GM23338 (cell line): ENCODE measurements at regions not wholly inside any gene's neighbourhood (a gene's known extent, or its start where the extent isn't known, plus 50 kb on each side); places are given as distances from the start of the nearest gene placed in this dataset.

ENCODE experiments used
- ATAC-seq: fragments of 200-7000 bp; cut with Tn5 transposase; 3 replicates; pipeline ENCODE4 v1.9.1; 2020
- DNase-seq: peaks from one replicate; pipeline ENCODE4 v3.0.0-alpha.2; 2015; ENCODE audit warnings: low spot score
- H2AFZ ChIP-seq: fragments of 200-600 bp; sonication (generic); 2 replicates; pipeline ENCODE4 v1.8.0; 2016; ENCODE audit warnings: antibody characterized with exemption, mild to moderate bottlenecking, moderate library complexity
- H3F3A ChIP-seq: fragments of 200-600 bp; sonication (generic); replicated peaks from 2 replicates; pipeline ENCODE4 v1.8.0; 2017; ENCODE audit warnings: antibody characterized with exemption, mixed run types, low read depth
- H3K27ac ChIP-seq: fragments of 200-600 bp; sonication (generic); 2 replicates; pipeline ENCODE4 v1.6.1; 2016; ENCODE audit warnings: low read depth
- H3K27me3 ChIP-seq: fragments of 200-600 bp; sonication (generic); 2 replicates; pipeline ENCODE4 v1.8.0; 2016; ENCODE audit warnings: mild to moderate bottlenecking, mixed run types, moderate library complexity; ENCODE audit not compliant: insufficient read depth
- H3K36me3 ChIP-seq: fragments of 200-600 bp; sonication (generic); 2 replicates; pipeline ENCODE4 v1.8.0; 2016; ENCODE audit warnings: mild to moderate bottlenecking; ENCODE audit not compliant: insufficient read depth
- H3K4me1 ChIP-seq: fragments of 200-600 bp; sonication (generic); 2 replicates; pipeline ENCODE4 v1.8.0; 2016; ENCODE audit warnings: mild to moderate bottlenecking, moderate library complexity; ENCODE audit not compliant: insufficient read depth
- H3K4me2 ChIP-seq: fragments of 200-600 bp; sonication (generic); 2 replicates; pipeline ENCODE4 v1.7.1; 2017; ENCODE audit warnings: mixed run types
- H3K4me3 ChIP-seq: fragments of 200-600 bp; sonication (generic); 2 replicates; pipeline ENCODE4 v1.6.1; 2016; ENCODE audit warnings: mixed run types
- H3K79me2 ChIP-seq: fragments of 200-600 bp; sonication (generic); replicated peaks from 2 replicates; pipeline ENCODE4 v1.8.0; 2017; ENCODE audit warnings: mild to moderate bottlenecking; ENCODE audit not compliant: insufficient read depth
- H3K9me2 ChIP-seq: fragments of 200-600 bp; sonication (generic); 2 replicates; pipeline ENCODE4 v1.8.0; 2017; ENCODE audit not compliant: insufficient read depth
- H4K20me1 ChIP-seq: fragments of 200-600 bp; sonication (generic); replicated peaks from 2 replicates; pipeline ENCODE4 v1.8.0; 2017; ENCODE audit warnings: mild to moderate bottlenecking; ENCODE audit not compliant: insufficient read depth
- H3K27ac Mint-ChIP-seq: 2 replicates; pipeline ENCODE4 v1.8.0; 2020; ENCODE audit warnings: inconsistent platforms, mild to moderate bottlenecking, moderate library complexity, mixed read lengths
- H3K27me3 Mint-ChIP-seq: 3 replicates; pipeline ENCODE4 v1.8.0; 2022; ENCODE audit warnings: low read depth, mild to moderate bottlenecking, moderate library complexity, mixed read lengths, inconsistent platforms; ENCODE audit not compliant: insufficient read depth, poor library complexity
- H3K36me3 Mint-ChIP-seq: 3 replicates; pipeline ENCODE4 v1.8.0; 2021; ENCODE audit warnings: low read depth, mild to moderate bottlenecking, inconsistent platforms, moderate library complexity, mixed read lengths
- H3K4me1 Mint-ChIP-seq: 3 replicates; pipeline ENCODE4 v1.8.0; 2020; ENCODE audit warnings: mild to moderate bottlenecking, inconsistent platforms, mixed read lengths
- H3K4me3 Mint-ChIP-seq: 3 replicates; pipeline ENCODE4 v1.8.0; 2021; ENCODE audit warnings: moderate library complexity, mild to moderate bottlenecking, inconsistent platforms, mixed read lengths
- H3K9me3 Mint-ChIP-seq: 3 replicates; pipeline ENCODE4 v1.8.0; 2020; ENCODE audit warnings: moderate library complexity, mild to moderate bottlenecking, inconsistent platforms, mixed read lengths
- CREB1 ChIP-seq: fragments of 250-450 bp; sonication (Bioruptor Pico); IDR thresholded peaks from 2 replicates; pipeline ENCODE4 v1.5.0; 2020; ENCODE audit warnings: low read depth, mild to moderate bottlenecking, moderate library complexity
- ETS1 ChIP-seq: IDR thresholded peaks from 2 replicates; pipeline ENCODE4 v1.6.1; 2016; ENCODE audit warnings: antibody characterized with exemption
- EZH2 ChIP-seq: fragments of 200-600 bp; sonication (generic); IDR thresholded peaks from one replicate; pipeline ENCODE4 v1.8.0; 2017; ENCODE audit warnings: antibody characterized with exemption, mild to moderate bottlenecking, low read depth; ENCODE audit not compliant: unreplicated experiment
- EZH2phosphoT487 ChIP-seq: fragments of 200-600 bp; sonication (generic); IDR thresholded peaks from one replicate; pipeline ENCODE4 v1.8.1; 2018; ENCODE audit warnings: antibody characterized with exemption; ENCODE audit not compliant: unreplicated experiment
- JUNB ChIP-seq: IDR thresholded peaks from one replicate; pipeline ENCODE4 v1.6.1; 2016; ENCODE audit warnings: antibody characterized with exemption; ENCODE audit not compliant: unreplicated experiment
- NANOG ChIP-seq: IDR thresholded peaks from 2 replicates; pipeline ENCODE4 v1.6.1; 2016; ENCODE audit warnings: antibody characterized with exemption, borderline replicate concordance
- POLR2AphosphoS5 ChIP-seq: IDR thresholded peaks from 2 replicates; pipeline ENCODE4 v1.6.1; 2016; ENCODE audit warnings: antibody characterized with exemption, low read depth
- REST ChIP-seq: IDR thresholded peaks from one replicate; pipeline ENCODE4 v1.6.1; 2018; ENCODE audit warnings: antibody characterized with exemption; ENCODE audit not compliant: unreplicated experiment
- STAT1 ChIP-seq: IDR thresholded peaks from one replicate; pipeline ENCODE4 v1.6.1; 2016; ENCODE audit warnings: antibody characterized with exemption; ENCODE audit not compliant: unreplicated experiment
- ZNF114 ChIP-seq: fragments of 250-450 bp; sonication (Bioruptor Pico); IDR thresholded peaks from 2 replicates; pipeline ENCODE4 v1.5.0; 2020; ENCODE audit warnings: mild to moderate bottlenecking, moderate library complexity
- ZNF331 ChIP-seq: fragments of 250-450 bp; sonication (Bioruptor Pico); IDR thresholded peaks from 2 replicates; pipeline ENCODE4 v1.5.0; 2020; ENCODE audit warnings: low read depth, mild to moderate bottlenecking, moderate library complexity
- TF ChIP-seq, protein P1 (sequence below): fragments of 250-450 bp; sonication (Bioruptor Pico); IDR thresholded peaks from 2 replicates; pipeline ENCODE4 v1.5.0; 2020; ENCODE audit warnings: mild to moderate bottlenecking, moderate library complexity
- TF ChIP-seq, protein P2 (sequence below), 2 experiments: fragments of 200-600 bp in 1 of 2; sonication (generic) in 1 of 2; conservative IDR thresholded peaks; 2 replicates each; pipeline versions ENCODE4 v1.5.1 to v1.6.1; 2016 to 2017; ENCODE audit warnings: antibody characterized with exemption in 2 of 2, low read depth in 2 of 2, mild to moderate bottlenecking in 2 of 2, moderate library complexity in 1 of 2

- H3K27me3 ChIP-seq = no peaks in the 10 kb centered on the region
- H3K9me3 Mint-ChIP-seq = no peaks in the 10 kb centered on the region
- H3K27me3 Mint-ChIP-seq = no peaks in the 10 kb centered on the region
- H3K4me1 ChIP-seq = peaks cover 13% of the 10 kb centered on the region
- H3K27ac Mint-ChIP-seq = no peak overlapping the region
- no peak overlapping the region for H3K4me3 Mint-ChIP-seq
- H3F3A ChIP-seq = no peaks in the 10 kb centered on the region
- no peak overlapping the region for H3K27ac ChIP-seq
- no peak overlapping the region for H3K4me2 ChIP-seq
- H3K36me3 Mint-ChIP-seq = no peaks in the 10 kb centered on the region
- H3K36me3 ChIP-seq = no peaks in the 10 kb centered on the region
- ATAC-seq (no peak), DNase-seq (no peak)
- no peaks in the 10 kb centered on the region for H3K9me2 ChIP-seq
- no peak overlapping the region for H3K4me3 ChIP-seq
- H3K79me2 ChIP-seq = no peaks in the 10 kb centered on the region
- H2AFZ ChIP-seq = peak overlapping the region; percentile 69; the same call in 1 of the 2 replicates
- no peaks in the 10 kb centered on the region for H4K20me1 ChIP-seq
- peaks cover 9% of the 10 kb centered on the region for H3K4me1 Mint-ChIP-seq
- TF ChIP-seq, protein P1, sequence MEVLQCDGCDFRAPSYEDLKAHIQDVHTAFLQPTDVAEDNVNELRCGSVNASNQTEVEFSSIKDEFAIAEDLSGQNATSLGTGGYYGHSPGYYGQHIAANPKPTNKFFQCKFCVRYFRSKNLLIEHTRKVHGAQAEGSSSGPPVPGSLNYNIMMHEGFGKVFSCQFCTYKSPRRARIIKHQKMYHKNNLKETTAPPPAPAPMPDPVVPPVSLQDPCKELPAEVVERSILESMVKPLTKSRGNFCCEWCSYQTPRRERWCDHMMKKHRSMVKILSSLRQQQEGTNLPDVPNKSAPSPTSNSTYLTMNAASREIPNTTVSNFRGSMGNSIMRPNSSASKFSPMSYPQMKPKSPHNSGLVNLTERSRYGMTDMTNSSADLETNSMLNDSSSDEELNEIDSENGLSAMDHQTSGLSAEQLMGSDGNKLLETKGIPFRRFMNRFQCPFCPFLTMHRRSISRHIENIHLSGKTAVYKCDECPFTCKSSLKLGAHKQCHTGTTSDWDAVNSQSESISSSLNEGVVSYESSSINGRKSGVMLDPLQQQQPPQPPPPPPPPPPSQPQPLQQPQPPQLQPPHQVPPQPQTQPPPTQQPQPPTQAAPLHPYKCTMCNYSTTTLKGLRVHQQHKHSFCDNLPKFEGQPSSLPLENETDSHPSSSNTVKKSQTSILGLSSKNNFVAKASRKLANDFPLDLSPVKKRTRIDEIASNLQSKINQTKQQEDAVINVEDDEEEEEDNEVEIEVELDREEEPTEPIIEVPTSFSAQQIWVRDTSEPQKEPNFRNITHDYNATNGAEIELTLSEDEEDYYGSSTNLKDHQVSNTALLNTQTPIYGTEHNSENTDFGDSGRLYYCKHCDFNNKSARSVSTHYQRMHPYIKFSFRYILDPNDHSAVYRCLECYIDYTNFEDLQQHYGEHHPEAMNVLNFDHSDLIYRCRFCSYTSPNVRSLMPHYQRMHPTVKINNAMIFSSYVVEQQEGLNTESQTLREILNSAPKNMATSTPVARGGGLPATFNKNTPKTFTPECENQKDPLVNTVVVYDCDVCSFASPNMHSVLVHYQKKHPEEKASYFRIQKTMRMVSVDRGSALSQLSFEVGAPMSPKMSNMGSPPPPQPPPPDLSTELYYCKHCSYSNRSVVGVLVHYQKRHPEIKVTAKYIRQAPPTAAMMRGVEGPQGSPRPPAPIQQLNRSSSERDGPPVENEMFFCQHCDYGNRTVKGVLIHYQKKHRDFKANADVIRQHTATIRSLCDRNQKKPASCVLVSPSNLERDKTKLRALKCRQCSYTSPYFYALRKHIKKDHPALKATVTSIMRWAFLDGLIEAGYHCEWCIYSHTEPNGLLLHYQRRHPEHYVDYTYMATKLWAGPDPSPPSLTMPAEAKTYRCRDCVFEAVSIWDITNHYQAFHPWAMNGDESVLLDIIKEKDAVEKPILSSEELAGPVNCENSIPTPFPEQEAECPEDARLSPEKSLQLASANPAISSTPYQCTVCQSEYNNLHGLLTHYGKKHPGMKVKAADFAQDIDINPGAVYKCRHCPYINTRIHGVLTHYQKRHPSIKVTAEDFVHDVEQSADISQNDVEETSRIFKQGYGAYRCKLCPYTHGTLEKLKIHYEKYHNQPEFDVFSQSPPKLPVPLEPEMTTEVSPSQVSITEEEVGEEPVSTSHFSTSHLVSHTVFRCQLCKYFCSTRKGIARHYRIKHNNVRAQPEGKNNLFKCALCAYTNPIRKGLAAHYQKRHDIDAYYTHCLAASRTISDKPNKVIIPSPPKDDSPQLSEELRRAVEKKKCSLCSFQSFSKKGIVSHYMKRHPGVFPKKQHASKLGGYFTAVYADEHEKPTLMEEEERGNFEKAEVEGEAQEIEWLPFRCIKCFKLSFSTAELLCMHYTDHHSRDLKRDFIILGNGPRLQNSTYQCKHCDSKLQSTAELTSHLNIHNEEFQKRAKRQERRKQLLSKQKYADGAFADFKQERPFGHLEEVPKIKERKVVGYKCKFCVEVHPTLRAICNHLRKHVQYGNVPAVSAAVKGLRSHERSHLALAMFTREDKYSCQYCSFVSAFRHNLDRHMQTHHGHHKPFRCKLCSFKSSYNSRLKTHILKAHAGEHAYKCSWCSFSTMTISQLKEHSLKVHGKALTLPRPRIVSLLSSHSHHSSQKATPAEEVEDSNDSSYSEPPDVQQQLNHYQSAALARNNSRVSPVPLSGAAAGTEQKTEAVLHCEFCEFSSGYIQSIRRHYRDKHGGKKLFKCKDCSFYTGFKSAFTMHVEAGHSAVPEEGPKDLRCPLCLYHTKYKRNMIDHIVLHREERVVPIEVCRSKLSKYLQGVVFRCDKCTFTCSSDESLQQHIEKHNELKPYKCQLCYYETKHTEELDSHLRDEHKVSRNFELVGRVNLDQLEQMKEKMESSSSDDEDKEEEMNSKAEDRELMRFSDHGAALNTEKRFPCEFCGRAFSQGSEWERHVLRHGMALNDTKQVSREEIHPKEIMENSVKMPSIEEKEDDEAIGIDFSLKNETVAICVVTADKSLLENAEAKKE (CRISPR knock-in tag) = no peak
- TF ChIP-seq REST = no peak
- TF ChIP-seq ZNF114 (CRISPR knock-in tag) = no peak
- no peak for TF ChIP-seq ETS1
- TF ChIP-seq POLR2AphosphoS5 = no peak
- TF ChIP-seq CREB1 (CRISPR knock-in tag) = no peak
- TF ChIP-seq NANOG = no peak
- TF ChIP-seq, protein P2, sequence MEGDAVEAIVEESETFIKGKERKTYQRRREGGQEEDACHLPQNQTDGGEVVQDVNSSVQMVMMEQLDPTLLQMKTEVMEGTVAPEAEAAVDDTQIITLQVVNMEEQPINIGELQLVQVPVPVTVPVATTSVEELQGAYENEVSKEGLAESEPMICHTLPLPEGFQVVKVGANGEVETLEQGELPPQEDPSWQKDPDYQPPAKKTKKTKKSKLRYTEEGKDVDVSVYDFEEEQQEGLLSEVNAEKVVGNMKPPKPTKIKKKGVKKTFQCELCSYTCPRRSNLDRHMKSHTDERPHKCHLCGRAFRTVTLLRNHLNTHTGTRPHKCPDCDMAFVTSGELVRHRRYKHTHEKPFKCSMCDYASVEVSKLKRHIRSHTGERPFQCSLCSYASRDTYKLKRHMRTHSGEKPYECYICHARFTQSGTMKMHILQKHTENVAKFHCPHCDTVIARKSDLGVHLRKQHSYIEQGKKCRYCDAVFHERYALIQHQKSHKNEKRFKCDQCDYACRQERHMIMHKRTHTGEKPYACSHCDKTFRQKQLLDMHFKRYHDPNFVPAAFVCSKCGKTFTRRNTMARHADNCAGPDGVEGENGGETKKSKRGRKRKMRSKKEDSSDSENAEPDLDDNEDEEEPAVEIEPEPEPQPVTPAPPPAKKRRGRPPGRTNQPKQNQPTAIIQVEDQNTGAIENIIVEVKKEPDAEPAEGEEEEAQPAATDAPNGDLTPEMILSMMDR (conservative IDR thresholded peaks at IDR 0.05; ENCODE audit: low read depth in 2 of 2) = no peak
- TF ChIP-seq EZH2 = no peak
- no peak for TF ChIP-seq JUNB
- no peak for TF ChIP-seq STAT1
- no peak for TF ChIP-seq EZH2phosphoT487
- no peak for TF ChIP-seq ZNF331 (CRISPR knock-in tag)
Observed at GRCh38 chr4:100820249-100820648, 302.4 kb upstream of the EMCN start.
